ELF-1 (cell line): ENCODE measurements at regions not wholly inside any gene's neighbourhood (a gene's known extent, or its start where the extent isn't known, plus 50 kb on each side); places are given as distances from the start of the nearest gene placed in this dataset.
"Not testable (repeated sequence)": the region's sequence is repeated elsewhere in the genome, so short reads cannot be mapped to it uniquely, and the experiment has no call there.

Source experiments
- DNase-seq: peaks from one replicate; pipeline ENCODE4 v3.0.0-alpha.2; 2016; ENCODE audit warnings: low read depth, low spot score

DNA sequence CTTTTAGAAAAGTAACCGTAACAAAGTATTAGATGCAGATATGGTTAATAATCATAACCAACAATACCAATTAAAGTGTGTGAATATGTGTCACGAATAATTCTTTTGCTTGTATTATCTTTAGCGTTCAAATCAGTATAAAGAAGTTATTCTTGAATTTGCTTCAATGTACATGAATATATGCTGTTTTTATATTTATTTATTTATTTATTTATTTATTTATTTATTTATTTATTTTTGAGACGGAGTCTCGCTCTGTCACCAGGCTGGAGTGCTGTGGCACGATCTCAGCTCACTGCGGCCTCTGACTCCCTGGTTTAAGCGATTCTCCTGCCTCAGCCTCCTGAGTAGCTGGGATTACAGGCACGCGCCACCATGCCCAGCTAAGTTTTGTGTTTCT lies 147.6 kb upstream of the GALNT2 start:
- not testable (repeated sequence) for DNase-seq

DNA sequence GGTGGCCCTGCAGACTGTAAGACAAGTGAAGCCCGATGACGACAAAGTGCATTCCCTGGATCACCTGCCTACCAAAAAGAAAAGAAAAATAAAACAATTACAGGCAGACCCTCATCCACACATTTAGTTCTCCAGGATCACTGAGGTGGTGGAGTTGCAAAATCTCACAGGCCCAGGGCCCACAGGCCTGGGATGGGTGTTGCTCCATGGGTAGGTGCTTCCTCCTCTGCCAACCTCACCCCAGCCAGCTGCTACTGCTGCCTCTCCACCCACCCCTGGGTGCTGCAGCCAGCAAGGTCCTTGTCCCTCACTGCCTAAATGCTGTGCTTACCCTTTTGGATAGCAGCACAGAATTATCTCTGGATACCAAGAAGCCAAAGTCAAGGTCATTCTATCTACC lies 146.4 kb upstream of the GALNT2 start:
- DNase-seq = no peak

DNA sequence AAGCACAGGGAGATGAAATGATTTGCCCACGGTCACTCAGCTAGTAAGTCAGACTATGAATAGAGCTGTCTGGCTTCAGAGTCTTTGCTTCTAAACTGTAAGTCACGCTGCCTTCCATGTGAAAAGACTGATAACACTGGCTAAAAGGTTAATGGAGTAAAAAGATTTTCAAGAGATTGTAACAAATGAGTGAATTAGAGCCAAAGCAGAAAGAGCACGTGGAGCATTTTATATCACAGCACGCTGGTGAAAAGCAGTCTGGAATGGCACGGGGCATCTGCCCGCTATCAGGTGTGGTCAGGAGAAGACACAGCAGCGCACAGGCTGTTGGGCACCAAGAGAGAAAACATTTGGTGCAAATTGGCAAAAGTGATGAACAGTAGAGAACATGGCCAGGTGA lies 144.8 kb upstream of the GALNT2 start:
- DNase-seq = no peak

DNA sequence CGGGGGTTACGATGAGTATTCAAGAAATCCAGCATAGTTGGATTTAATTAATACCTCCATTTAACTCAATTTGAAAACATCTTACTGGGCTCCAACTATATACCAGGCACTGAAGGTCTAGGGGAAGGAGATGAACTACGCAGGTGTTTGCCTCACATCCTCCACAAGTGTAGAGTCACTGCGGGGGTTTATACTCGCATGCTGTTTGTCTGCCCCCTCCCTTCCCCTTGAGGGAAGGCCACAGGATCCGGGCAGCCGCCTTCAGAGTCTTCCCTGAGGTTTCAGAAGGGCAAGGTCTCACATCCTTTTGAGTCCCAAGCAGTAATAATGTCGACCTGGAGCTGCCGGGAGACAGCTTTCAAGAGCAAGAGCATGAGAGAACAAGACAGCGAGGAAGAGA lies 142.4 kb upstream of the GALNT2 start:
- DNase-seq = no peak

DNA sequence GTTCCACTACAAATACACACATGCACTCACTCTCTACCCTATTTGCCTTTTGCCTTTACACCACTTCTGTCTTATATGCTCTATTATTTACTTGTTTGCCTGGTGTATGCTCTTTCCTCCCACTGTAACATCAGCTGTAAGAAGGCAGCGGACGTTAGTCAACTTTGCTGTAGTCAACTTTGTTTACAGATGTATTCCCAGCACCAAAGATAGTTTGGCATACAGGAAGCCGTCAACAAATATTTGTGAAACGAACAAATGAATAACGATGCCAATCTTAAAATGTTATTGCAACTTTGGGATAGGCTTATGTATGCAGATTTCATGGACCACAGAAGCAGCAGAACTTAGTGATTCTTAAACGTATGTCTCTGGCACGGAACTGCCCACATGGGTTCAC lies 138.3 kb upstream of the GALNT2 start:
- DNase-seq = no peak

DNA sequence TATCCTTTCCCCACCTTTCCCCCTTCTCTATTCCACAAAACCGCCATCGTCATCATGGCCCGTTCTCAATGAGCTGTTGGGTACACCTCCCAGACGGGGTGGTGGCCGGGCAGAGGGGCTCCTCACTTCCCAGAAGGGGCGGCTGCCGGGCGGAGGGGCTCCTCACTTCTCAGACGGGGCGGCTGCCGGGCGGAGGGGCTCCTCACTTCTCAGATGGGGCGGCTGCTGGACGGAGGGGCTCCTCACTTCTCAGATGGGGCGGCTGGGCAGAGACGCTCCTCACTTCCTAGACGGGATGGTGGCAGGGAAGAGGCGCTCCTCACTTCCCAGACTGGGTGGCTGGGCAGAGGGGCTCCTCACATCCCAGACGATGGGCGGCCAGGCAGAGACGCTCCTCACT lies 135.3 kb upstream of the GALNT2 start:
- not testable (repeated sequence) for DNase-seq

DNA sequence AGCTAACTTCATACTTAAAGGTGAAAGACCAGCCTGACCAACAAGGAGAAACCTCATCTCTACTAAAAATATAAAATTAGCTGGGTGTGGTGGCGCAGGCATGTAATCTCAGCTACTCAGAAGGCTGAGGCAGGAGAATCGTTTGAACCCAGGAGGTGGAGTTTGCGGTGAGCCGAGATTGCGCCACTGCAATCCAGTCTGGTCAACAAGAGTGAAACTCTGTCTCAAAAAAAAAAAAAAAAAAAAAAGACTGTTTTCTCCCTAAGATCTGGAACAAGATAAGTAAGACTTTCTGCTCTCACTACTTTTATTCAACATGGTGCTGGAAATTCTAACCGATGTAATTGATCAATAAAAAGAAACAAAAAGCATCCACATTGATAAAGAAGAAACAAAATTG lies 131.9 kb upstream of the GALNT2 start:
- not testable (repeated sequence) for DNase-seq

DNA sequence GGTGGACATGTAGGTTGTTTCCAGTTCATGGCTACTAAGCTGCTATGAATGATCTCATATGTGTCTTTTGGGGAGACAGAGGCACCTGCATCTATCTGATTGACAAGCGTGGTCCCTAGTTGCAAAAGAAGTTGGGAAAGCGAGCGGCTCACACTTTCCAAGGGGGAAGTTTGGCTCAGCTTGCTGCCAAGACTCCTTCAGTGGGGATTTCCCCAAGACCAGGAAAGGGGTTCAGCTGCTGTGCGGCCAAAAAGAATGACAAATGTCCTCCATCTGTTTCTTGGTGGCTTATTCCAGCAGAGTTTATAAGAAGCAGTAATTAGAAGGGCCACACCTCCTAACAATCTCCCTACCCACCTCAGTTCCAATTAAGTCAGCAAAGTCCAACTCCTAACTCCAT lies 128.5 kb upstream of the GALNT2 start:
- no peak for DNase-seq

DNA sequence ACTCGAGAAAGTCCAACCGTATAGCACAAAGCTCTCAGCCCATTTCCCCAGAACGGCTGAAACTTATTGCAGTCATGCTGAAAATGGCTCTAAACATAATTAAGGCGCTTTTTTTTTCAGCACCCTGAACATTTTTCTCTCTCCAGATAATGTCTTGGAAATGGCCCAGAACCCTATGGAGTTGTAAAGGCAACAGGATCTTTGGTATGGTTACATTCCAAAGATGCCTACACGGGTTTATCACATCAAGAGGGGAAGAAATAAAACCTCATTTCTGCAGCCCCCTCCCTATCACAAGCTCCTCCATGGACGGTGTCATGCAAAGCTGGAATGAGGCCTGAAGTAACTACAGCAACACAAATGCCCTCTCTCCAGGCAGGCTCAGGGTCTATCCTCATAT lies 126.4 kb upstream of the GALNT2 start:
- DNase-seq = no peak

DNA sequence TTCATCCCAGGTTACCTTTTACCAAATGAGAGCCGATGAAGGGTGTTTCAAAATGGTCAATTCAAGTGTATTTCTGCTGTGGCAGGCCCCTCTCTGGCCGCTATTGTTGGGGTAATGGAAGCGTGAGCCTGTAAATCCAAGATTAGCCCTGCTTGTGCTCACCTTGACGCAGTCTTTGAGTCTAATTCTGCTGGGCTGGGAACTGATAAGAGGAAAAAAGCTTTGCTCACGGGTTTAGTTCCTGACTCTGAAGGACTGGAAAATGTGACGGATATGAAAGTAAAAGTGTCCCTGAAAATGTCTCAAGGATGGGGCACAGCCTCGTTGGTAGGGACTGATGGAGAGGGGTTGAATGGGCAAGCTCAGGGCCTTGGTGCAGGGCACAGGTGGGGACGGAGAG lies 125.9 kb upstream of the GALNT2 start:
- no peak for DNase-seq

DNA sequence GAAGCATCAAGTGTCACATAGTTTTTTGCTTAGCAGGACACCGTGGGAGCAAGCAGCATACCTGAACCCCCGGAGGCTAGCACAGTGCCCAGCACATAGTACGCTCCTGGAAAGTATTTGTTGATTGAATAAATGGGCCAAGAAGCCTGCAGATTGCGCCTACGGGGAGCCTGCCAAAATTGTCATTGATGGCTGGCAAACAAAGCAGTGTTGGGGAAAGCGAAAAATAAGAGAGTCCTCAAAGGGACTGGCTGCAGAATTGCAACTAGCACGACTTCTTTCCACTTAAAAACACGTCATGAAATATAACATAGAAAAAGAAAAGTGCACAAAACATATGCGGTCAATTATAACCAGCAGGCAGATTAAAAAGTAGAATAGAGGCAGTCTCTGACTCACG lies 125.2 kb upstream of the GALNT2 start:
- DNase-seq = no peak

DNA sequence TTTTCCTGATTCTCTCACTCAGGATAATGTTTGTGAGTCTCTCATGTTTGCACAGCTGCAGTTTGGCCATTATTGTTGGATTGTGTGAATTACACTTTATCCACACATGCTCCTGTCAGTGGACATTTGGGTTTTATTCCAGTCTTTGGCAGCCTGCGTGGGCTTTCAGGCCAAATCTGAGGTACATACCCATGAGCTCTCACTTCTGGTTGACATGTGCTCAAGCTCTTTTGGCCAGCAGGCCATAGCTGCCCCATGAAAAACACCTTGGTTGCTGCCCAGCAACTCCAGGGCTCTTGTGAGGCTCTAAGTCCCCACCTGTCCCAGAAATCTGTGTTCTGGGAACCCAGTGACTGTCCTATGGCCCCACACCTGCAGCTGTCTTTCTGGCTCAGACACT lies 124.5 kb upstream of the GALNT2 start:
- no peak for DNase-seq

DNA sequence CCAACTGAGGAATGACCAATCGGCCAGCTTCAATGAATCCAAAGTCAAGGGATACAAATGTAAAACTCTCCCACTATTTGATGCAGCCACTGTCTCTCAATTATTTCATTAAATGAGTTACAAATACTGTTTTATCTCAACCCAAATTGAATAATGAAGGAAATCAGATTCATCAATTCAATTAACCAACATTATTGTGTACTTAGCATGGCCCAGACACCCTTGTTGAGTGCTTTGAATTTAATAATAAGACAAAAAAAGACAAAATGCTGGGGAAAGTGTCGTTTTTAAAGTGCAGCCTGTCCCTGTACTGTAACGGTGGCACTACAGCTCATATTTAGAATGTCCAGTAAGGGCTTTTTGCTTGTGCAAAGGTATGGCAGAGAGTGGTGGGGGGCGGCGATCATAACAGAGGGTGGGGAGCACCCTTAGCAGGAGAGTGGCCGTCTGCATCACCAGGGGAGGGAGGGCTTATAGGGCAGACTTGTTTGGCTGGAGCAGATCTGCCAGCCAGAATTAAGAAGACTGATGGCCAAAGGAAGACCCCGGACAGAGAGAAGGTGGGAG lies 123.8 kb upstream of the GALNT2 start:
- DNase-seq = no peak

DNA sequence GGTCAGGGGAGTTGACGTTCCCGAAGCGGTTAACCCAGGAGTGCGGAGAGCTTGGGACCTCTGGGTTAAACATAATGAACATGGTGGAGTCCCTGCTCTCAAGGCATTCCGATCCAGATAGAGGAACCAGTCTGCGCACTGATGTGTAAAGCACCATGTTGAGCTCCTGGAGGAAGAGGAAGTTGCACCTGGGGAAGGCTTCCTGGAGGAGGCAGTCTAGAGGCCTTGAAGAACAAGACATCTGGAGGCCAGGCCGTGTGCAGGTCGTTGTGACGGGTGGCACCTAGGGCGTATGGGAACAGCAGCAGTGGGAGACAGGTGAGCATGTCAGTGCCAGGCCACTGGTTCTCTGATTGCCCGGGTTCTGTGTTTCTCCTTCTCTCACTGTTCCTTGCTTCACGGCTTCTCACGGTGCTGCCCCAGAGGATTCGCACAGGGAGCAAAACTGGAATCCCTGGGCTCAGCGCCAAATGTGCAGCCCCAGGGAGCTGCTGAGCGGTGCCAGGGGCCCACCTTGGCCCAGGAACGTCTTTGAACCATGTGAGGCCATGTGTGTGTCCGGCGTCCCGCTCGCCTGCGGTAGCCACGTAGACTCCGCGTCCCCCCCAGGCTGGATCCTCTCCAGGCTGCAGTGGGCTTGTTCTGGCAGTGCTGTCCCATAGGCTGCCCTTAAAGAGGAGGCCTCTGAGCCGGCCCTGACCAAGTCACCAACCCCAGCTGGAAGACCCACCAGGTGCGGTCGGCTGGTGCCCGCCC lies 122.9 kb upstream of the GALNT2 start:
- no peak for DNase-seq

DNA sequence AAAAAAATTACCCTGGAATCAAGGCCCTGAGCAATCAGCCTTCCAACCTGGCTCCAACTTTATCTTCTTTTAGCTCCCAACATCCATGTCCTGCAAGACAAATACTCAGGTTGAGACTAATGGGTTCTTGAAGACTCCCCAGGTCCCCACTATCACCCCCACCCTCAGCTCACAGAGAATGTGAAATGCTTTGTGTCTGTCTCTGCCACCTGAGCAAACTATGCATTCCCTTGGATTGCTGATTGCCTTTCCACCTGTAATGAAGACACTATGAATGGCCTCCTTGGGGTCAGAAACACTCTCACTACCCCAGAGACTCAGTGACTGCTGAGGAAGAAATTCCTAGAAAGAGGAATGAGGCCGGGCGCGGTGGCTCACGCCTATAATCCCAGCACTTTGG lies 121.2 kb upstream of the GALNT2 start:
- no peak for DNase-seq

DNA sequence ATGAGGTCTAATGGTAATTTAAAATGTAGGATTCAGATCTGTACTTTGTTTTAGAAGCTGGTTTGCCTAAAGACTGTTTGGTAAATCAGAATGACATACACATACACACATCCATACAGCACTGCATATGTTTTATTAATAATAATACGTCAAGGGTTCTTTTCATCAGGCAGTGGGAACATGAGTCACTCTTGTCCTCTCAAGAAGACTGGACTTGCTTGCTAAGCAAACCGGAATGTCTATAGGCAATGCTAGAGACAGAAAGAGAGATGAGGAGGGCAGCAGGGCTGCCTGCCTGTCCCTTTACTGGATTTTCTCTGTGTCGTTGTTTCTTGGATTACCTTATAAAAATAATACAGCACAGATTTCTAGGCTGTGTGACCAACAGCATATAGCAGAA lies 119.1 kb upstream of the GALNT2 start:
- DNase-seq = no peak

DNA sequence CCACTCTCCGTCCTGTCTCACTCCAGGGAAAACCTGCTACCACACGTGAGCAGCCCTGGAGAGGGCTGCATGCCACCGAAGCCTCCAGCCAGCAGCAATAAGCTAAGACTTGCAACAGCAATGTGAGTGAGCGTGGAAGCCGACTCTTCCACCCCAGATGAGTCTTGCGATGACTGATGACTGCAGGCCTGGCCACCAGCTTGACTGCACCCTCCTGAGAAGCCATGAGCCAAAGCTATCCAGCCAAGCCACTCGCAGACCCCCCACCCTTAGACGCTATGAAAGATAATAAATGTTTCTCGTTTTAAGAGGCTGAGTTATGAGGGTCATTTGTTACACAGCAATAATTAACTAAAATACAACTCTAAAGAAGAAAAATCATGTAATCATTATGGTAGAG lies 118.6 kb upstream of the GALNT2 start:
- DNase-seq = no peak

DNA sequence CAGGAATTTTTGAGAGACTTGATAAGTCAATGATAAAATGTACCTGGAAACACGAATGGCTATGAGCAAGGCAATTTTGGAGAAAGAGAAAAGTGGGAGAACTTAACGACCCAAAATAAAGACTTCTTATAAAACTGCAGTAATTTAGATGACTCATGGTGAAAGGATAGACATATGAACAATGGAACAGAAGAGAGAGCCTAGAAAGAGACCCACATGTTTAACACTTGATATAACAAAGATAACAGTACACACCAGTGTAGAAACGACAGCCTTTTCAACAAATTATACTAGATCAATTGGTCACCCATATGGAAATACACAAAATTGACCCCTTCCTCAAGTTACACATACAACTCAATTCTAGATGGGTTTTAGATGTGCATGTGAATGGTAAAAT lies 117.5 kb upstream of the GALNT2 start:
- DNase-seq = no peak

DNA sequence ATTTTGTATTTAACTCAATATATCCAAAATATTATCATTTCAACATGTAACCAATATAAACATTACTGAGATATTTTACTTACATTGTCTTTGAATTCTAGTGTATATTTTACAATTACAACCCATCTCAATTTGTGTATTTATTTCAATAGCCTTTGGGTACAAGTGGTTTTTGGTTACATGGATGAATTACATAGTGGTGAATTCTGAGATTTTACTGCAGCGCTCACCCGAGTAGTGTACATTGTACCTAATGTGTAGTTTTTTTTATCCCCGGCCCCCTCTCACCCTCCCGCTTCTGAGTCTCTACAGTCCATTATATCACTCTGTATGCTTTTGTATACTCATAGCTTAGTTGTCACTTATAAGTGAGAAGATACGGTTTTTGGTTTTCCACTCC lies 117.0 kb upstream of the GALNT2 start:
- no peak for DNase-seq

DNA sequence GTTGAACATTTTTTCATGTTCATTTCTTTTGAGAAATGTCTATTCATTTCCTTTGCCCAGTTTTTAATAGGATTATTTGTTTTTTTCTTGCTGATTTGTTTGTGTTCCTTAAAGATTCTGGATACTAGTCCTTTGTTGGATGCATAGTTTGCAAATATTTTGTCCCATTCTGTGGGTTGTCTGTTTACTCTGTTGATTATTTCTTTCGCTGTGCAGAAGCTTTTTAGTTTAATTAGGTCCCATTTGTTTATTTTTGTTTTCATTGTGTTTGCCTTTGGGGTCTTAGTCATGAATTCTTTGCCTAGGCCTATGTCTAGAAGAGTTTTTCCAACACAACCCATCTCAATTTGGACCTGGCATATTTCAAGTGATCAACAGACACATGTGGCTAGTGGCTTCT lies 116.1 kb upstream of the GALNT2 start:
- DNase-seq = no peak

DNA sequence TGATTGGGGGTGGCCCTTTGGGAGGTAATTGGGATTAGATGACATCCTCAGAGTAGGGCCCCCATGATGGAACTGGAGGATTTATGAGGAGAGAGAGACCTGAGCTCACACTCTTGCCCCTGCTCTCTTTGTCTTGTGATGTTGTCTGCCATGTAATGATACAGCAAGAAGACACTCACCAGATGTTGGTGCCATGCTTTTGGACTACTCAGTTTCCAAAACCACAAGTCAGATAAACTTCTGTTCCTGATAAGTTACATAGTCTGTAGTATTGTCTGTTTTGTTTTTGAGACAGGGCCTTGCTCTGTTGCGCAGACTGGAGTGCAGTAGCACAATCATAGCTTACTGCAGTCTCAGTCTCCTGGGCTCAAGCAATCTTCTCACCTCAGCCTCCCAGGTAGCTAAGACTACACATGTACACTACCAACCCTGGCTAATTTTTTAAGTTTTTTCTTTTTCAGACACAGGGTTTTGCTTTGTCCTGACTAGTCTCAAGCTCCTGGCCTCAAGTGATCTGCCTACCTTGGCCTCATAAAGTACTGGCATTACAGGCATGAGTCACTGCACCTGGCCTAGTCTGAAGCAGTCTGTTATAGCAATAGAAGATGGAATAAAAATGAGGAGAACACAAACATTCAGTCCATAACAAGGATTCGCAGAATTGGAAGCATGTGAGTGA lies 115.0 kb upstream of the GALNT2 start:
- no peak for DNase-seq

DNA sequence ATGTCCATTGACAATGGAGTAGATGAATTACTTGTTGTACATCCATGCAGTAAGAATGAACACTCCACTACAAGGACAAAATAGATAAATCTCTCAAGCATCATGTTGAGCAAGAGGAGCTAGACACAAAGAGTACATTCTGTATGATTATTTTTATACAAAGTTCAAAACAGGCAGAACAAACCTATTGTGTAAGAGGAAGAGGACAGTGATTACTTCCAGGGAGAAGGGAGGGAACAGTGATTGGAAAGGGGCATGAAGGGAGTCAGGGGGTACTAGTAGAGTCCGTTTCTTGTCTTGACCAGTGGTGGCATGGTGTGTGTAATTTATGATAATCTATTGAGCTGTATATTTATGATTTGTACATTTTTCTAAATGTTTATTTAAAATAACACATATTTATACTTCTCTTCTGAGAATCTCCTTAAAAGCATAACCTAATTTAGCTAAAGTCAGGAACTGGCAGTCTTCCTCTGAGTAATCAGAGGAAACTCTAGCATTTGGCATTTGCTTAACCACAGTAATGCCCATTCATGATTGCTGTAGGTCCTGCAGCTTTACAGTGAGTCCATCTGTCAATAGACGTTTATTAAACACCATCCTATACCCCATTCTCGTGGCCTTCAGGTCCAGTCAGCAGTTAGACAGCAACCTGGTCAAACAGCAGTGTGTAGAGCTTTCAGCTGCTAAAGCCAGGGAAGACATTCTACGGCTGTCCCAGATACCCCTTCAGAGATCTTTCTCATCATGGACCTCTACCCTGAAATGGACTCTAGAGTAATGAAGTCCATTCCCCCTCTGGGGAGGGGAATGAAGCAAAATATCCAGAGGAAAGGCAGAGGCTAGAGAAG lies 114.1 kb upstream of the GALNT2 start:
- no peak for DNase-seq
